Uterus (tissue), 3 donors: ENCODE measurements at regions not wholly inside any gene's neighbourhood (a gene's known extent, or its start where the extent isn't known, plus 50 kb on each side); places are given as distances from the start of the nearest gene placed in this dataset.

Source experiments
- DNase-seq, 2 donors: peaks; one replicate each; pipeline ENCODE4 v3.0.0-alpha.2; 2019 to 2020
- H3K27ac ChIP-seq, 2 donors: fragments of 200-600 bp; sonication (generic); 1 replicate in 1 of 2; 2 replicates in 1 of 2; pipeline ENCODE4 v1.5.1; 2016 to 2018
- H3K27me3 ChIP-seq, 2 donors: fragments of 200-600 bp; sonication (generic); one replicate each; pipeline ENCODE4 v1.5.1; 2018 to 2019; ENCODE audit warnings: control low read depth in 1 of 2
- H3K36me3 ChIP-seq, 2 donors: fragments of 200-600 bp; sonication (generic); one replicate each; pipeline ENCODE4 v1.5.1; 2019; ENCODE audit warnings: control low read depth in 1 of 2
- H3K4me1 ChIP-seq, 2 donors: fragments of 200-600 bp; sonication (generic); one replicate each; pipeline ENCODE4 v1.5.1; 2018 to 2019; ENCODE audit warnings: control low read depth in 1 of 2
- H3K4me3 ChIP-seq, 2 donors: fragments of 200-600 bp; sonication (generic); 1 replicate in 1 of 2; 2 replicates in 1 of 2; pipeline ENCODE4 v1.5.1; 2018 to 2019; ENCODE audit warnings: mild to moderate bottlenecking in 1 of 2
- H3K9me3 ChIP-seq, 2 donors: fragments of 200-600 bp; sonication (generic); one replicate each; pipeline ENCODE4 v1.5.1; 2019; ENCODE audit warnings: control low read depth in 1 of 2
- CTCF ChIP-seq, 4 experiments: fragments of 200-600 bp in 2 of 4; fragments of 450-650 bp in 2 of 4; sonication (generic) in 2 of 4; IDR thresholded peaks; one replicate each; pipeline ENCODE4 v1.5.1; 2016 to 2019; ENCODE audit warnings: antibody characterized with exemption in 4 of 4, mild to moderate bottlenecking in 2 of 4, moderate library complexity in 1 of 4
- POLR2A ChIP-seq, 2 donors: fragments of 450-650 bp; IDR thresholded peaks; one replicate each; pipeline ENCODE4 v1.6.1; 2016; ENCODE audit warnings: antibody characterized with exemption in 2 of 2, mild to moderate bottlenecking in 1 of 2, moderate library complexity in 1 of 2
- intact Hi-C: fragments of 100-400 bp; cut with DNase I; formaldehyde crosslinking; loops from one replicate; pipeline ENCODE4 v1.15.1; 2023; ENCODE audit warnings: low total_unique reads
- donor health status: DM: yes; HTN: yes; CAD: no.

GRCh38 chr3:177642804-177643125, 445.5 kb upstream of the TBL1XR1 start:
- Histone ChIP-seq H3K9me3 (no peaks in the 10 kb centered on the region), H3K27me3 (no peaks in the 10 kb centered on the region), H3K27ac (no peak overlapping the region), H3K4me3 (no peak overlapping the region), H3K4me1 (no peaks in the 10 kb centered on the region), H3K36me3 (no peaks in the 10 kb centered on the region)
- DNase-seq, result no peak
- TF ChIP-seq CTCF (IDR thresholded peaks at IDR 0.05) (no peak), POLR2A (IDR thresholded peaks at IDR 0.05) (no peak)
- intact Hi-C loops, result no loop called here

GRCh38 chr3:177646749-177647148, 449.5 kb upstream of the TBL1XR1 start:
- Histone ChIP-seq H3K27ac (no peak overlapping the region), H3K4me3 (no peak overlapping the region), H3K4me1 (no peaks in the 10 kb centered on the region), H3K9me3 (no peaks in the 10 kb centered on the region), H3K27me3 (no peaks in the 10 kb centered on the region), H3K36me3 (no peaks in the 10 kb centered on the region)
- intact Hi-C loops, result no loop called here
- TF ChIP-seq POLR2A (IDR thresholded peaks at IDR 0.05) (no peak), CTCF (IDR thresholded peaks at IDR 0.05) (no peak)
- DNase-seq, result no peak

GRCh38 chr3:177647341-177647740, 450.1 kb upstream of the TBL1XR1 start:
- H3K27ac ChIP-seq, result no peak overlapping the region

GRCh38 chr3:177647876-177648275, 450.6 kb upstream of the TBL1XR1 start:
- Histone ChIP-seq H3K36me3 (no peaks in the 10 kb centered on the region), H3K4me1 (no peaks in the 10 kb centered on the region), H3K27ac (no peak overlapping the region), H3K9me3 (no peaks in the 10 kb centered on the region), H3K4me3 (no peak overlapping the region), H3K27me3 (no peaks in the 10 kb centered on the region)
- TF ChIP-seq CTCF (IDR thresholded peaks at IDR 0.05), result no peak
- TF ChIP-seq POLR2A (IDR thresholded peaks at IDR 0.05), result no peak
- no peak for DNase-seq
- intact Hi-C loops, result no loop called here

More at GRCh38 chr3:177647341-177647740, 450.1 kb upstream of the TBL1XR1 start:
- intact Hi-C loops, result no loop called here
- Histone ChIP-seq H3K4me1 (no peaks in the 10 kb centered on the region), H3K36me3 (no peaks in the 10 kb centered on the region), H3K9me3 (no peaks in the 10 kb centered on the region), H3K4me3 (no peak overlapping the region), H3K27me3 (no peaks in the 10 kb centered on the region)
- DNase-seq, result no peak
- no peak for TF ChIP-seq CTCF (IDR thresholded peaks at IDR 0.05)
- no peak for TF ChIP-seq POLR2A (IDR thresholded peaks at IDR 0.05)

- intact Hi-C loops, result no loop called here
- H3K9me3 ChIP-seq, result no peaks in the 10 kb centered on the region
- peak overlapping the region in 1 of 2 donors; percentile 46 for H3K27ac ChIP-seq
- no peak overlapping the region for H3K4me3 ChIP-seq
- TF ChIP-seq CTCF (IDR thresholded peaks at IDR 0.05) (no peak), POLR2A (IDR thresholded peaks at IDR 0.05) (no peak)
- no peaks in the 10 kb centered on the region for H3K4me1 ChIP-seq
- no peaks in the 10 kb centered on the region for H3K36me3 ChIP-seq
- no peak for DNase-seq
- H3K27me3 ChIP-seq, result no peaks in the 10 kb centered on the region
Observed at GRCh38 chr3:177652556-177653291, 455.4 kb upstream of the TBL1XR1 start.
